Effector CD8-positive, alpha-beta T cell (primary cell): ENCODE measurements at regions not wholly inside any gene's neighbourhood (a gene's known extent, or its start where the extent isn't known, plus 50 kb on each side); places are given as distances from the start of the nearest gene placed in this dataset.

Experiments used
- DNase-seq: peaks from one replicate; lab custom pipeline; 2025; lab: John Stamatoyannopoulos, UW

DNA sequence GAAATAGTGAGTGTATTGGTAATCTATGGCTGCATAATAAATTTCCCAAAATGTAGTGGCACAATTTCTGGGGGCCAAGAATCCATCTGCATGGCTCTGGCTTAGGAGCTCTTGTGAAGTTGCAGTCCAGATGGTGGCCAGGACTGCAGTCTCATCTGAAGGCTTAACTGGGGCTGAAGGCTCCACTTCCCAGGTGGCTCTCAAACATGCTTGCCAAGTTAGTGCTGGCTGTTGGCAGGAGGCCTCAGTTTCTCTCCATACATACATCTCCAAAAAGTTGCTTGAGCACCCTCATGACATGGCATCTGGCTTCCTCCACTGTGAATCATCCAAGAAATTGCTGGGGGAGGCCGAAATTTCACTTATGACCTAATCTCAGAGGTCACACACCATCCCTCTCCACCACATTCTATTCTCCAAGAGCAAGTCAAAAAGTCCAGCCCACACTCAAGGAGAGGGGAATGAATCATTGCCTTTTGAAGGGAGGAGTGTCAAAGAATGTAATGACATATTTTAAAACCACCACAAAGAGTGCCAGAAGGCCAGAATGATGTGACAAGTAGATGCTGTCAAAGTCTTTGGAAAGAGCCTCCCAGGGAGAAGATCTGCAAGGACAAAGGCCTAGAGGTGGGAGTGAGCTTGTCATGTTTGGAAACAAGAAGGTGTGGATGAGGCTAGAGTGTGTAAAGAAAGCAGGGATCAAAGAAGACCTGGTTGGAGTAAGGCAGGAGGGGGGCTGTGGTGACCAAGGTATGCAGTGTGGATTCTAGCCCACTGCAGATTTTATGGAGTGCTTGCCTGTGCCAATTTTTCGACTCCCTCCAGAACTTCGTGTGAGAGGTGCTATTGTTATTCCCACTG lies 566.2 kb downstream of the MIAT start:
- no peak for DNase-seq

DNA sequence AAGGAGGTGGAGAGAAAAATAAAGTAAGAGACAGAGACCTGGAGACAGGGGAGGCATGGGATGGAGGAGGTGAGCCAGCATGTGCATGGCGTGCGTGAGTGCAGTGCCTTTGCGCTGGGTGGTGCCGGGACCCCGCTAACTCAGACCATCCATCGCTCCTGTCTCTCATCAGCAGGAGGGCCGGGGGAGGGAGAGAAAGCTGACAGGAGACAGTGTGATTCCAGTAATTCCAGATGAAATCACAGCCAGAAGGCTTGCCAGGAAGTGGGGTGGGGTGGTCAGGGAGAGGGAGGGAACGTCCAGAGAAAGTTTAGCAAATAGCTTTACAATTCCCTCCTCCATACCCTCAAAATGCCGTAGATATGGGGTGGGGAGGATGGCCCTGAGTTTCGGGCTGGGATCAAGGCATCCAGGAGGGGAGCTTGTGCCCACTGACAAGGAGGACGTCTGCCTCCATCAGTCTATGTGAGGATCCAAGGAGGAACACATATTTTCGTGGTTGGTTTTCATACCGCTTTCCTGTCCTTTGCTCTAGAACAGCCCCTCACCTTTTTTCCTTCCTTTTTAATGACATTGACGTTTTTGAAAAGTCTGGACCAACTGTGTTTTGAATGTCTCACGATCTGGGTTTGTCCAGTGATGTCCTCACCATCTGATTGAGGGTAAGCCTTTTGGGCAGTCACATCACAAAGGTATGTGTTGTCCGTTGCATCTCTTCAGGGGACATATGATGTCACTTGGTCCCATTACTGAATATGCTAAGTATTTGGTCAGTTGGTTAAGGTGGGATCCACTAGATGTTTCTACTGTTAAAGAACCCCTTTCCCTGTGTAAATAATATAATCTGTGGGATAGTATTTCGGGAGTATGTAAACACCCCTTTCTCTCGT lies 567.3 kb downstream of the MIAT start:
- no peak for DNase-seq

DNA sequence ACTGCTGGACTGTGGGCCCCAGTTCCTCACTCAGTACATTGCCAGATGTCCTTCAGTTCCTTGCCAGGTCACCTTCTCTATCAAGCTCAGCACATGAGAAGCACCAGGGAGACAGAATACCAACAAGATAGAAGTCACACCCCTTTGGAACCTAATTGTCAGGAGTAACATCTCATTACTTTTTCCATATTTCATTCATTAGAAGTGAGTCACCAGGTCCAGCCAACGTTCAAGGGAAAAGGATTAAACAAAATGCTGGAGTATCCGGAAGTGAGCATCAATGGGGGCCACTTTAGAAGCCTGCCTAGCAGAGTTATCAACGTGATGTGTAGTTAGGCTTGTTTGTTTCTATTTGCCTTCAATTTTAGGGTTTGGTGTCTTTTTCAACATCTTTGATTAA lies 569.3 kb downstream of the MIAT start:
- DNase-seq, result no peak

DNA sequence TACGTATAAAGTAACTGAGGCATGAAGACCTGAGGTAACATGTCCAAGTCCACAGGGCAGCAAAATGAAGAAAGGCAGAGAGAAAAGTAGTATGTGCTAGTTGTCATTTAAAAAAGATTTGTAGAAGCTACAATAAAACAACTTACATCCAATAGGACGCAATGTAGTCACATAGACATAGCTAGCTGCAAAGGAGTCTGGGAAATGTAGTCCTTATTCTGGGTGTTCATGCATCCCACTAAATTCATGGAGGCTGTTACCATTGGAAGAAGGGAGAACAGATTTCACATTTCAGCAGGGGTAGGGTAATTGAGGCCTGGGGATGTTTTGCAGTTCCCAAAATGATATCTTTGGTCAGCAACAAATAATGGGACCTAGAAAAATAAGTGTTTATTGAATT lies 571.4 kb downstream of the MIAT start:
- no peak for DNase-seq

DNA sequence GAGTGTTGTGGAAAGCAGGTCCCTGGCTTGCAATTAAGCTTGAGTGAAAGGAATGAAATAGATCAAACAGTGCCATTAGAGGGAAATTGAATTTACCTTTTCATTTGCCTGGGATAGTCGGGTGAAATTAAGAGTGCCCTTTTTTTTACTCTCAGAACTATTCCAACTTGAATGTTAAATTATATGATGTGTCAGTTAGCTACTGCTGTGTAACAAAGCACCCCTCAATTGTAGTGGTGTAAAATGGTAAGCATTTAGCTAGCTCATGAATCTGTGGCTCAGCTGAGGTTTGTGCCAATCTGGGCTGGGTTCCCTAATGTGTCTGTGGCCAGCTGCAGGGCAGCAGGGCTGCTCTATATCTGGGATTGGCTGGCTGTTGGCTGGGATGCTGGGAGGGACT lies 571.4 kb downstream of the MN1 start:
- no peak for DNase-seq

DNA sequence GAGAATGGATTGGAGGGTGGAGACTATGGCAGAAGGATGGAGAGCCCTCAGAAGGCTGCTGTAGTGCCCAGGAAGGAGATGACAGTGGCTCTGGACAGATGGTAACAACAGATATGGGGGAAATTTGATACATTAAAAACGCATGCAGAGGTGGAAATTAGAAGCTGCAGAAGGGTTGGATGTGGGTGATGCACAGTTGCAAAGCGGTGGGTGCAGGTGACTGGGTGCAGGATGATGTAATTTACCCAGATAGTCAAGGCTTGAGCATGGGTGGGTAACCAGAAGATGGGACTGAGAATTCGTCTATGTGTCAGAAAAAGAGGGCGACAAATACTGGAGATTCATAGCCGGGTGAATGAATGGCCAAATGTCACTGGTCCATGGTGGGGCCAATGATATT lies 570.3 kb downstream of the MN1 start:
- no peak for DNase-seq

DNA sequence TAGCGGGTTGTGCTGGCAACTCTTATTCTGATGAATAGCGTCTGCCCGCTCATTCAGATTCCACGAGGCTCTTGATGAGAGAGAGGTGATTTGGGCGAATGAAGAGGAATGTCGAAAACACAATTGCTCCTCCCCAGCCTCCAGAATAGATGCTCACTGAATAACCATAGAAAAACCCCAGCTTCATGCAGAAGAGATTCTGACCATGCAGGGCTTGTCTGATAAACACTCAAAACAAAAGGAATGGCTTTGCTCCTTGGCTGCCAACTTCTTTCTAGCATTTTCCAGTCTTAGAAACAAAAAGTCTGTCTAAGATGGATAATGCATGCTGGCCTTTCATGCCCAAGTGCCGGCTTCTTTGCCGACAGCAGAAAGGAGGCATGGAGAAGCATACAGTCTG lies 569.5 kb downstream of the MN1 start:
- DNase-seq, result no peak

DNA sequence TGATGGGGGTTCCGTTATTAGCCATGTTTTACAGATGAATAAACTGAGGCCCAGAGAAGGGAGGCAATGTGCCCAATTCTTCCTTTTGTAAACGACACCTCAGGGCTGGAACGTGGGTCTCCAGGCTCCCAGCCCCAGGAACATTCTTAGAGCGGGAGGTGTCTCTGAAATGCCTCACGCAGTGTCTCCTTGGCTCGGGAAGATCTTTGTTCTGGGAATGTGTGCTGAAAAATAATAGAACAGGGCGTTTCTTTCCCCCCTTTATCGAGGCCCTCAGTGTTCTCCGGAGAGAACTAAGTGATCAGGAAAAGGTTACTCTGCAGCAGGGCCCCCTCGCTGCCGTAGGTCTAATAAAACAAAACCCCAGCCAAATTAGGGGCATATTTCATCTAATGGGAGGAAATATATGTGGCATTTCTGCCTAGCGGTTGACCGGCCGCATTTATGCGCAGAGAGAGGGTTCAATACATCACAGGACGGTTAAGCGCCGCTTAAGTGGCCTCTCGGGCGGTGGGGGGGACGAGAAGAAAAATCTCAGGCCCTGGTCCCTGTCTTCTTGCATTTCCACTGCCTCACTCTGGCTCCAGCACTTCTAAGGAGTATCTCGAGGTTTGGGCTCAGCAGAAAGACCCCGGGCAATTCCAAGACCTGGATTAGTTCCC lies 564.3 kb downstream of the MN1 start:
- no peak for DNase-seq

DNA sequence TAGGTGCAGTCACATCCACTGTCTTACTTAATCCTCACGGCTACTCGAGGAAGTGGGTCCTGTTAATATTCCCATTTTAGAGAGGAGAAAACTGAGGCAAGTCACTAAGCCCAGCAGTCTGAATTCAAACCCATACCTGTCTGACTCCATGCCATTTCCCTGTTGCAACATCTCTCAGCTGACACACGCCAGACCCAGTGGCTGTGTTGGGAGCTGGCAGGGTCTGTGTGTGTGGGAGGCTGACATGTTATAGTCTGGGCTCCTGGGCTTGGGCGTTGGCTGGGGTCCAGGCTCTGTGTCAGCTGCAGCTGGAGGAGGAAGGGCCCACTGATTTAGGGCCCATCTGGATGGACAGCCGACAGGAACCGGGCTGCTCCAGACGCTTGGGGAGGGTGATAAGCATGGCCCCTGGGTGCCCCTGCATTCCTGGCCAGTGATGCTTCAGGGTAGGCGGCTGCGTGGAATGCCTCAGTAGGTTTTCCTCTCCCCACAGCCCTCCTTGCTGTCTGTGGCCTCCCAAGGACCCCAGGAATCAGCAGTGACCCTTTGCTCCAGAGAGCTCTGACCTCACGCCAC lies 562.5 kb downstream of the MN1 start:
- DNase-seq, result no peak

DNA sequence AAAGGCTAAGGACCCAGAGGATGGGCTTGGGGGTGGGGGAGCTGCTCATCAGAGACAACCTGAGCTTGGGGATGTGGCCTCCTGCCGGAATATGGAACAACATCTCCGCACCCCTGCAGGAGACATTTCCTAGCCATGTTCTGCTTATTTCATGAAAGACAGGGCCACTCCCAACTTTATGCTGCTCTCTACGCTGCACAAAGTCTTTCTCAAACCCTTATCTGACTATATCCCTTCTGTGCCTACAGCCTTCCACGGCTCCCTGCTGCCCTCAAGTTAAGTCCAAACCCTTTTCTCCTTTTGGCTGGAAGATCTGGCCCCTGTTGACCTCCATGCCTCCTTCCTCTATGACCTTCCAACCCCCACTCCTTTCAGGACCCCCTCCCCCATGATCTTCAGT lies 562.0 kb downstream of the MN1 start:
- DNase-seq, result no peak

DNA sequence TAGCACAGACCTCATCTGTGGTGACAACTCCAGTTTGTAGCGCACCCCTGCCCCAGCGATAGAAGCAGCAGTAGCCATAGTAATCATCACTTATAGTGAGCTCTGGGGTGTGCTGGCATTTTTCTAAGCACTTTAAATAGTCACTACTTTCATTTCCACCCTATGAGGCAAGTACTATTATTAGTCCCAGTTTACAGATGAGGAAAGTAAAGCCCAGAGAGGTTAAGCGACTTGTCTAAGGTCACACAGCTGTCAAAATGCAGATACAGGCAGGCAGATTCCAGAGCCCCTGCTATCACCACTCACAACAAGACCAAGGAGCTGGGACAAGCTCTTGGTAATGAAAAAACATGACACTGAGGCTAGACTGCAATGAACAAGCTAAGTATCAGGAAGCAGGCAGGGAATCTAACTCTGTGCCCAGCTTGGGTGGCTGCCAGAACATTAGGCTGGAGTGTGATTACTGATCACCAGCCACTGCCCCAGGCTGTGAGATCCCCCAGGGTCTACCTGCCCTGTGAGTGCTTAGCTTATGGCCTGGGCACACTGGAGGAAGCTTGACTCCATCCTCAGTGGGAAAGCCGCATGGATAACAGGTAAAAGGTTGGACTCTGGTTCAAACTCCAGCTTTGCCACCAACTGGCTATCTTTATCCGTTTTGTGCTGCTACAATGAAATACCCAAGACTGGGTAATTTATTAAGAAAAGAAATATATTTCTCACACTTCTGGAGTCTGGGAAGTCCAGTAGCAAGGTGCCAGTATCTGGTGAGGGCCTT lies 561.1 kb downstream of the MN1 start:
- DNase-seq, result no peak

DNA sequence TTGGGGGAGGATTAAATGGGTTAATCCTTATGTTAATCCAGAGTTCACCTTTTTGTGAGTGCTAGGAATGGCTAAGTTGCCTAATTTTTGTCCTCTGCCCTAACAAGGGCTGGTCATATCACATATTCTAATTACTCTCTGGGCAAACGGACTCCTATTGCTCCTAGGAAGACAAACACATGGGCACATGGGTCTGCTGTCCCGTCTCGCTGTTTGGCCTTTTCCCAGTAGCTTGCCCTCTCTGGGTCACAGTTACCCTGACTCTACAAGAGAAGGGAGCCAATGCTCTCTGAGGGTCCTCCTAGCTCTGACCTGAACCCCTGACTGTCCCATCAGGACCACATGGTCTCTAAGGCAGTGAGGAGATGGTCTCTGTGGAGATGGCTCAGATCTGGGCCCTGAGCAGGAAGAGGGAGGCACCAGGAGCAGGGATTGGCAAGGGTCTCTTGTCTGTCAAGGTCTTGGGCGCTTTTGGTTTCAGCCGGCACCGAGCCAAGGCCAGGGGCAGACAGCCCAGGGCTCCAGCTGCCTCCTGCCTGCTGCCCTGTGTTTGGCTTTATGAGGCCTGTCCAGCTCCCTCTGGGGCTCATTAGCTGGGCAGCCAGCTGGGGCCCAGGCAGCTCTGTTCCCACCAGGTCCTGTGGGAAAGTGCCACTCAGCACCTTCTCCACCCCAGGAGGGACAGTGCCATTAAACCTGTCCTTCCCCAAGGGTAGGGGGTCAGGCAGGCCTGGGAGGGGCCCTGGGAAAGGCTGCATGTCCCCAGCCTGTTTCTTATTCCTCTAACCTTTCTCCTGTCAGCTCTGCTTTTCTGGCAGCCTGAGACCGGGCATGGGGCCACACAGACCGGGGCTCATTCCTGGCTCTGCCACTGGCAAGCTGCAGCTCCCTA lies 559.9 kb downstream of the MN1 start:
- DNase-seq, result no peak

DNA sequence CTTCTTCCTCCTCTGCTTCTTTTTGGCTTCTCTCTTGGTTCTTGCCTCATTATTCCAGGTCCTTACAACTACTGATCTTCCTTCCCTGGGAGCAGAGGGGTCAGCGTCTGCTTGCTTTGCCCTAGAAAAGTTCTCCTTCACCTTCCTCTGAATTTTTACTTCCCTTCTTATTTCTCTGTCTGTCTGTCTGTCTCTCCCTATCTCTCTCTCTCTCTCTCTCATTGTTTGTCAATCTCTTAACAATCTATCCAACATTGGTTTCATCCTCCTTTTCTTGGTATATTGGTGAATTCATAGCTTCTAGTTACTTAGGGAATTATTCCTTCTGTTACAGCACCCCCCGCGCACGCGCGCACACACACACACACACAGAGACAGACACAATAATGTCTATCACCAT lies 559.1 kb downstream of the MN1 start:
- no peak for DNase-seq

DNA sequence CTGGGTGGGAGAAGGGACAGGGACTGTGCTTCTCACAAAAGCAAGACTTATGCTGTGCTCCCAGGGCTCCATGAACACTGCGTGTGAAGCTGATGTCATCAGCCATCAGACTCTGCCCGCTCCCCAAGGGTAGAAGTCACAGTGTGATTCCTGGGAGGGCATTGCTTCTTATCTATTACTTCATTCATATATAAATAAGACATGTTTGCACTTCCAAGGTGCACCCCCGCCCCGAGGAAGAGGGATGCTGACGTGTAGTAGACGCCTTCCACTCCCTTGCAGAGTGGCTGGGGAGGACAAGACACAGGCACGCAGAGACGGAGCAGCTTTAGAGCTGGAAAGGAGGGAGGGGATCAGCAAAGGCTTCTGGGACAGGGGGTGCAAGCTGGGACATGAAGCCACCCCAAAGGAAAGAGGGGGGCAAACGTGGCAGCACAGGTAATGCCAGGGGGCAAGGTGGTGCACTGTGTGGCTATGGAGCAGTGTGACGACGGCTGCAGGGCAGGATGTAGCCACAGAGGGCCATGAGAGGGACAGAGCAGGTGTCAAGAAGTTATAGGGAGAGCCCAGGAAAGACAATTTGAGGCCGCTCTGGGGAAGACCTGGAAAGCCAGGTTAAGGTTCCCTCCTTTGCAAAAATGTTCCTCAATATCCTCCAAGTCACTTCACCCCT lies 558.5 kb downstream of the MN1 start:
- no peak for DNase-seq

DNA sequence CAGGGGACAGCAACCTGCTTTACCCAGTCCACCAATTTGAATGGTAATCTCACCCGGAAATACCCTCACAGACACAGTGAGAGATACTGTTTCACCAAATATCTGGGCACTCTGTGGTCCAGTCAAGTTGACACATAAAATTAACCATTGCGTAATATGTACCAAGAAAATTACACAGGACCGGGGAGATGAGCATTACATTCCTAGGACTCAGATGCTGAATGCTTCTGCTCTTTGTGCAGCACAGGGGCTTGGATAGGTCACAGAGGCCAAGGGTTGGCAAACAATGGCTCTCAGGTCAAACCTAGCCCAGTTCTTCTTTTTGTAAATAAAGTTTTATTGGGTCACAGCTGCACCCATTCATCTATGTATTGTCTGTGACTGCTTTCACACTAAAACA lies 557.2 kb downstream of the MN1 start:
- no peak for DNase-seq

DNA sequence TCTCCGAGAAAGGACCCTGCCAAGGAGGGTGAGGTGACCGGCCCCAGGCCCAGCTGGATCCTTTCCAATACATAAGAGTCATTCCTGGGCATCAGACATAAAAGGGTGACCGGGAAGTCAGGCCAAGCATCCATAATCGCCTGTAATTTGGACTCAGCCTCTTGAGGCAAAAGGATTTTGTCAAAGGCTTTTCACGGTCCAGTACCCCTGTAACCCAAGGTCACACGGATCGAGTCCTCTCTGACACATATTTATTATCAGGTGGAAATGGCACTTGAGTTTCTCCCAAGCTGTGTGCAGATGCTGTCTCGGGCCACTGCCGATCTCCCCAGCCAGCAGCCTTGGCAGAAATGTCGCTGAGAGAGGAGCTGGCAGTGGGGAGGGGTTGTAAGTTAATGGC lies 556.5 kb downstream of the MN1 start:
- no peak for DNase-seq

DNA sequence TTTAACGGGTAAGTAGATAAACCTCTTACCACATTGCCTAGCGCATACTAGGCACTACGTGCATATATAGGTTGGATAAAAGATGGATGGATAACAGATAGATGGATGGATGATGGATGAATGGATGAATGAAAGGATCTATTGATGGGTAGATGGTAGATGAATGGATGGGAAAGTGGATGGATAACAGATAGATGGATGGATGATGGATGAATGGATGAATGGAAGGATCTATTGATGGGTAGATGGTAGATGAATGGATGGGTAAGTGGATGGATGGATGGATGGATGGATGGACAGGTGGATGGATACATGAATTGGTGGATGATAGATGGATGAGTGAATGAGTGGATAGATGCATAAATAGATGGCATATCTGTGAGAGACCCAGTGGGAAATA lies 555.0 kb downstream of the MN1 start:
- DNase-seq, result no peak

DNA sequence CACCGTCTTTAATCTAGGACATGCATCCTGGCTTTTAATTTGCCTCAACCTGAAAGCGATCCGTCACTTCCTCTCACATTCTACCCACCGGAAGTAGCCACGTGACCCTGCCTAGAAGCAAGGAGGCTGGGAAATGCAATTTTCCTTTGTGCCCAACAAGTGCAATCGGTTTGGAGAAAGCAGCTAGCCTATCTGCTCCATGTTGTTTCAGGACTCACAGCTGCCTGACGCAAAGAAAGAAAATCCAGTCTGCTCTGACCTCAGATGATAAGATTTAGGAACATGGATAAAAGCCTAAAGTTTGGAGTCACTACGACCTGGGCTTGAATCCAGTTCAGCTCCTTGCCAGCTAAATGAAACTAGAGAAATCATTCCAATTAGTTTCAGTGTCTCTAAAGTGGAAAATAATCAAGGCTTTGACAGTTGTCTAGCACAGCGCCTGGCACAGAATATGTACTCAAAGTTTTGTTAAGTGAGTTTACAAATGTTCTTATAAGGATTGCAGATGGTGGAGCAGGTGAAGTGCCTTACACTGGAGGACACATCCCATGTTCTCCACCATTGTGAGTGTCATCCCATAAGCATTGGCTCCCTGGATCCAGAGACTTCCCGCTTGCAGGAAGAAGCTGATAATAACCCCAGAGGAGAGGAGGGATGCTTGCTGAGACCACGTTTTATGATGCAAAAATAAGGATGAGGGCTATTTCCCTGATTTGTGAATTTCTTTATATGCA lies 553.7 kb downstream of the MN1 start:
- no peak for DNase-seq

DNA sequence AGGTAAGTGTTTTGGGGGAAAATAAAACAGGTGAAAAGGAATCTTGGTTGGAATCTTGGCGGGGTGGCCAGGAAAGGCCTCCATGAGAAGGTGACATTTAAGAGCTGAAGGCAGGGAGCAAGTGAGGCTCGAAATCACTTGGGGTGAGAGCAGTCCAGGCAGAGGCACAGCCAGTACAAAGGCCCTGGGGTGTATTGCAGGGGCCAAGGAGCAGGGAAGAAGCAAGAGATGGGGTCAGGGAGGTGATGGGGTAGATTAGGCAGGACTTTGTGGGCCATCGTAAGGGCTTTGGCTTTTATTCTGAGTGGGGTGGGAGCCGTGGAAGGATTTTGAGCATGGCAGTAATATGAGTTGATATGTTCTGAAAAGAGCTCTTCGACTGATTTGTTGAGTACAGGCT lies 551.1 kb downstream of the MN1 start:
- DNase-seq, result no peak
